GM13977 (cell line): ENCODE measurements at regions not wholly inside any gene's neighbourhood (a gene's known extent, or its start where the extent isn't known, plus 50 kb on each side); places are given as distances from the start of the nearest gene placed in this dataset.

Experiments used
- DNase-seq: peaks from one replicate; pipeline ENCODE4 v3.0.0; 2012; ENCODE audit warnings: low spot score
- CTCF ChIP-seq: IDR thresholded peaks from 2 replicates; pipeline ENCODE4 v1.5.1; 2012; ENCODE audit warnings: mild to moderate bottlenecking, control low read depth; ENCODE audit not compliant: insufficient read depth; ENCODE audit errors: extremely low read depth, missing control alignments
- in situ Hi-C: fragments of 300-500 bp; cut with MboI; formaldehyde crosslinking; loops from one replicate; pipeline ENCODE4 v1.12.0; 2022; ENCODE audit warnings: low sequenced_read_pairs, low pct_unique_long_range_greater_than_20kb, mixed read lengths, inconsistent platforms; ENCODE audit not compliant: unreplicated experiment

DNA sequence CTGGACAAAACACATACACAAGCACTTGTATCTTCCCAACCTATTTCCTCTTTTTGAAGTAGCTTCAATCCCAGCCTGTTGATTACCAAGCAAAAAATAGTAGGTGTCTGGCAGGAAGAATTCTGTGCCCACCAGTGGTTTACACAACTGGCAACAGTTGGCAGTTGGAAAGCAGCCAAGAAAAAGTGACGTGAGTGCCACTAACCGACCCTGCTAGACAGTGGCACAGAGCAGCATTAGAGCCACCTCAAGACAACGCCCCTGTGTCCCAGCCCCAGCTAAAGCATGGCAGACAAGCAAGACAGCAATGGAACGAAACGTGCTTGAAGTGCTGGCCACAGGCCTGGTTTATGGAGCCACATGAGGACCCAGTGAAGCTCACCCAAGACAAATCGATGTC, 379.6 kb downstream of the FBXO15 start:
- in situ Hi-C loops: no loop called here
- no peak for TF ChIP-seq CTCF
- no peak for DNase-seq

DNA sequence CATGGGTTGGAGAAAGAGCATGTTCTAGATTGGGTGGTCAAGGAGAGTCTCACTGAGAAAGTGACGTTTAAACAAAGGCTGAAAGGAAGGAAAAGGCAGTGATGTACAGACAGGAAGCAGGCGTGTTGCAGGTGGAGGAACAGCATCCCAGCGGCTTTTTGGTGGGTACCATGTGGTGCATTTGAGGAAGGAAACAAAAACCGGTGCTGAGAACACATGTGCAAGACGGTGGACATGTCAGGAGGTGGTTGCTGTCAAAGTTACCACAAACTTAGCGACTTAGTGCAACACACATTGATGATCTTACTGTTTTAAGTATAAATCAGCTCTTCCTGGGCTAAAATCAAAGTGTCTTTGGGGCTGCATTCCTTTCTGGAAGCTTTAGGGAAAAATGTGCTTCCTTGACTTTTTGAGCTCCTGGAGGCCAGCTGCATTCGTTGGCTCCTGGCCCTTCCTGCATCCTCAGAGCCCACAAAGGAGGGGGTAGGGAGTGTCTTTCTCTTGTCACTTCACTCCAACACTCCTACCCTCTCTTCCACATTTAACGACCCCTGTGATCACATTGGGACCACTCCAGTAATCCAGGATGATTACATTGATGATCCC, 380.6 kb downstream of the FBXO15 start:
- in situ Hi-C loops: no loop called here
- no peak for TF ChIP-seq CTCF
- DNase-seq: no peak

GRCh38 chr18:73758446-73758845, 389.2 kb downstream of the FBXO15 start:
- in situ Hi-C loops: no loop called here
- no peak for TF ChIP-seq CTCF
- DNase-seq: no peak

DNA sequence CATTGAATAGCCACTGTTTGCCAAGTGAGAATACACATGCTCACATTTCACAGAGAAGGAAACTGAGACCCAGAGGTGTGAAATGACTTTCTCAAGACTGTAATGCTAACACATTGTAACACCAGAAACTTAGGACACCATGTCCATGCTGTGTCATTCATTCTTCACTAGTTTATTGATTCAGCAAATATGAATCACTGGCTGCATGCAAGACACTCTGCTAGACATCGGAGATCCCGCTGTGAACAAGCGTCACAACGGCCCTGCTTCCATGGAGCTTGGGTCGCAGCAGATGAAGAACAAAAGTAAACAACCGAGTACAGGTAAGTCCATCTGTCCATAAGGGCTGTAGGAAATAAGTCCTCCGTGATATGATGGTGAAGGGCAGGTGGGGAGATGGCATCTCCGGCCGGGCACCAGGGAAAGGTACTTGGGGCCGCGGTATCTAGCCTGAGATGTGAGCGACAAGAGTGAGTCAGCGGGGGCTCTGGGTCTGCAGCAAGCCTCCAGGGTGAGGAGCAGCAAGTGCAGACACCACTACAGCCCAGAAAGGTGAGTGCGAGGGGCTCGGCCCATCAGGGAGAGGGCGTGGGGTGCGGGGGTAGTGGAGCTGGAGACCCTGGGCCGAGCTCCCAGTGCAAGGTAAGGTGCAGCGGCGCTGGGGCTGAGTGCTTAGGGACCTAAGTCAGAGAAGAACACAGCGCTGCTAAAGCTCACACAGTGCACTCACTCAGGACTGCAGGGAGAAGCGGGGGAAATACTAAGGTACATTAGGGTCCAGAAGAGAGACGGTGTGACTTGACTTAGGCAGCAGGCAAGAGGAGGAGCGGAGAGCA, 391.2 kb downstream of the FBXO15 start:
- in situ Hi-C loops: no loop called here
- no peak for DNase-seq
- TF ChIP-seq CTCF: no peak

DNA sequence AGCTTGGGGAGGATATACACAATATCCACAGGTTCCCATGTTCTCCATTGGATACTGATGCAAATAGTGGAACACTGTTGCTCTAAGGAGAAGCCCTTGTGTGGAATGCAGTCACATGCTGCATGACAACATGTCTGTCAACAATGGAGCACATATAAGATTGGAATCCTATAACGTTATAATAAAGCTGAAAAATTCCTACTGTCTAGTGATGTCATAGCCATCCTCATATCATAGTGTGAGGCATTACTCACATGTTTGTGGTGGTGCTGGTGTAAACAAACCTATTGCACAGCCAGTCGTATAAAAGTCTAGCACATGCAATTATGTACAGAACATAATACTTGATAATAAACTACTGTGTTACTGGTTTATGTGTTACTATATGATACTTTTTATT, 394.7 kb downstream of the FBXO15 start:
- in situ Hi-C loops: no loop called here
- TF ChIP-seq CTCF: no peak

DNA sequence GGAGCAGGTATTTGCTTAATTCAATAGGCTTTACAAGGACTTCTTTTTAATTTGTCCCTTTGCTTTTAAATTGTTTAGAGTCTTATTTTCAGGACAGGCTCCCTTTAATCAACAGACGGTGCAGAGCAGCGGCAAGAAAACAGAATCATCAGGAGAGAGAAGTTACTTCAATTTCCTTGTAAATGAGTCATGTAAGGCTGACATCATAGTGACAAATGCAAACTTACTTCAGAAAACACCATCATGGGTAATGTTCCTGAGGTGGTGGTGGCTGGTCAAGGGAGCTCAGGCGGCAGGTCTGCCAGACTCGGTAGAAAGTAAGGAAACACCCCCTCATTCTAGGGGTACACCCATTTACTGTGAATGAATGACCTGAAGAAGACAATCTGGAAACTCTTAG, 395.1 kb downstream of the FBXO15 start:
- TF ChIP-seq CTCF: no peak
- in situ Hi-C loops: no loop called here

More for the DNA sequence above, 394.7 kb downstream of the FBXO15 start:
- no peak for DNase-seq

More for the DNA sequence above, 395.1 kb downstream of the FBXO15 start:
- DNase-seq: no peak
